GM10248 (cell line): ENCODE measurements at regions not wholly inside any gene's neighbourhood (a gene's known extent, or its start where the extent isn't known, plus 50 kb on each side); places are given as distances from the start of the nearest gene placed in this dataset.

Experiments used
- CTCF ChIA-PET: fragments of 300-600 bp; sonication (Branson Sonifier 250); formaldehyde crosslinking; extraction: SDS; loops from one replicate; lab custom pipeline; 2021; ENCODE audit warnings: antibody characterized with exemption; lab: Yijun Ruan, JAX
- POLR2A ChIA-PET: fragments of 350-650 bp; sonication (Branson Sonifier 250); formaldehyde crosslinking; extraction: SDS; loops from one replicate; lab custom pipeline; 2020; ENCODE audit warnings: antibody characterized with exemption; lab: Yijun Ruan, JAX
- DNase-seq: peaks from one replicate; pipeline ENCODE4 v3.0.0; 2012; ENCODE audit errors: extremely low spot score
- CTCF ChIP-seq: IDR thresholded peaks from 2 replicates; pipeline ENCODE4 v1.5.1; 2012; ENCODE audit warnings: mild to moderate bottlenecking, low read depth; ENCODE audit errors: extremely low read depth, missing control alignments, control extremely low read depth

- POLR2A ChIA-PET: no interaction called here
- no peak for DNase-seq
- TF ChIP-seq CTCF: no peak
- CTCF ChIA-PET: interaction anchor here (0.8 to 2.1 kb wide), 2 partner anchors 15 to 27 kb away, joined by 3 to 14 read pairs; no protein-coding TSS in a partner anchor
Observed at GRCh38 chr16:85513649-85514048, 99.5 kb upstream of the GSE1 start.

GRCh38 chr16:85514295-85514597, 98.9 kb upstream of the GSE1 start:
- no peak for TF ChIP-seq CTCF
- ChIA-PET POLR2A (no interaction called here), CTCF (no interaction called here)
- DNase-seq: no peak

DNA sequence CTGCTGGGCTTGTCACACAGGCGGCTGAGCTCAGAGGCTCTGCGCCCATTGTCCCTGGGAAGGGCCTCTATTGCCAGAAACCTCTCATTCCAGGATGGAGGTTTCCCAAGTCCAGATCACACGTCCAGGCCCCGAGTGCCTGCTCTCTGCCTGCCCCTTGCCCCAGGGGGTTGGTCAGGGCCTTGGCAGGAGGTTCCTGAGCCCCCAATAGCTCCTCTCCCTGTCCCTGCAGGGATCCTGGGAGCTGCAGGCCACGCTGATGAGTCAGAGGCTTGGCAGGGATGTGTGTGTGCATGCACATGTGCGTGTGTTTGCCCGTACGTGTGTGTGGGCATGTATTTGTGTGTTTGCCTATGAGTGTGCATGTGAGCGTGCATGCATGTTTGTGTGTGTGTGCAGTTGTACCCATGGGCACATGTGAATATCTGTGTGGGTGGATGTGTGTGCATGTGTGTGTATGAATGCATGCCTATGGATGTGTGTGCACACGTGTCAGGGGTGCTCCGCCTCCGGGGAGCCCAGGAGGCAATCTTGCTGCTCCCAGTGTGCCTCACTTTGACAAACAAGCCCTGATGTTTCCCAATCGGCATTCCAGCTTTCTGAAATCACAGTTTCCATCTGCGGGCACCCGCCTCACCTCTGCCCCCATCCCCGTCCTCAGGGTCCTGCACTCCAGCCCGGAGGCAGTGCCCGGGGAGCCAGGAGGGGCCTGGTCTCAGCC, 98.4 kb upstream of the GSE1 start:
- TF ChIP-seq CTCF: no peak
- no peak for DNase-seq
- ChIA-PET POLR2A (no interaction called here), CTCF (no interaction called here)

- ChIA-PET POLR2A (no interaction called here), CTCF (interaction anchor here (1.2 kb wide), 1 partner anchor 14 kb away, joined by 3 read pairs; no protein-coding TSS in a partner anchor)
- TF ChIP-seq CTCF: no peak
- DNase-seq: no peak
Observed at GRCh38 chr16:85515319-85515745, 97.8 kb upstream of the GSE1 start.

DNA sequence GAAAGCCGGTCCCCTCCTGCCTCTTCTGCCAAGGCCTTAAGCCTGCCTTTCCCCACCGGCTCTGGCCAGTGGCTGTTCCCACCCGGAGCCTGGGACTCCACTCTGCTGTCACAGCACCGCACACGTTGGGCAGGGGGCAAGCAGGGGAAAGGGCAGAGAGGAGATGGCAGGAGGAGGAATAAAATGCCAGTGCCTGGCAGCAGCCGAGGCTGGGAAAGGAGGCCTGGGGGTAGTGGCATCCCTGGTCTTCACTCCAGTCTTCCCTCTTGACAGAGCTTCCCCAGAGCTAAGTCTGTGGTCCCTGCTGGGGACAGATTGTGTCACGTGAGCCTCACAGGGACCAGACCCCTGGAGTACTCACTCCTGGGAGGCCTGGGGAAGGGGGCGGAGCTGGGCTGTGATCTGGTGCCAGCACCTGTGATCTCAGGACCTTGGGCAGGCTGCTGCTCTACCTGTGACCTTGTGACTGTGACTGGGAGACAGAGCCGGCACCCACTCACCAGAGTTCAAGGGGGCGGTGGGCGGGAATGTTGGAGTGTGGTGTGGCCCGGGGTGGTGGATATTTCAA, 97.2 kb upstream of the GSE1 start:
- ChIA-PET CTCF (interaction anchor here (1.2 kb wide), 1 partner anchor 13 kb away, joined by 3 read pairs; no protein-coding TSS in a partner anchor), POLR2A (no interaction called here)
- DNase-seq: no peak
- TF ChIP-seq CTCF: no peak

DNA sequence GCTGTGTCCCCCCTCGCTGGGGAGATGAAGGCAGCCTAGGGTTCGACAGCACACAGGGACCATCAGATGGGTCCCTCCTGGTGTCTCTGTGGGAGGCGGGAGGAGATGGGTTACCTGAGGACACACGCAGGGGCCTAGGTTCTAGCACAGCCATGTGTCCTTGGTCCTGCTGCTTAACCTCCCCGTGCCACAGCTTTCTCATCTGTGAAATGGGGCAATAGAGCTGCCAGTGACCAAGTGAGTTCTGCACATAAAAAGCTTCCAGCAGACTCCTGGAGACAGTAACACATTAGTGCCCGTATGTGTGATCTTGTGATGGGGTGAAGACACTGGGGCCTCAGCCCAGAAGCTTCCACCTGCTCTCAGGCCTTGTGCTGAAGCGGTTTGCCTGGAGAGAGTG, 96.0 kb upstream of the GSE1 start:
- DNase-seq: no peak
- ChIA-PET CTCF (no interaction called here), POLR2A (no interaction called here)
- no peak for TF ChIP-seq CTCF
